Left lung (tissue), 4 donors: ENCODE measurements at regions not wholly inside any gene's neighbourhood (a gene's known extent, or its start where the extent isn't known, plus 50 kb on each side); places are given as distances from the start of the nearest gene placed in this dataset.
A peak's percentile ranks its signal among the peaks of the same experiment; 100 is the strongest.
"Not testable (repeated sequence)": the region's sequence is repeated elsewhere in the genome, so short reads cannot be mapped to it uniquely, and the experiment has no call there.

Experiments
- ATAC-seq: fragments of 200-7000 bp; cut with Tn5 transposase; one replicate; pipeline ENCODE4 v1.9.1; 2020; ENCODE audit warnings: moderate library complexity
- DNase-seq, 4 donors: peaks; one replicate each; pipeline ENCODE4 v3.0.0-alpha.2; 2013 to 2020
- H3K27ac ChIP-seq, 2 donors: fragments of 200-600 bp; sonication (generic) in 1 of 2; one replicate each; pipeline versions ENCODE4 v1.5.0 to v1.8.0; 2020 to 2021
- H3K27me3 ChIP-seq, 2 donors: fragments of 200-600 bp; sonication (generic) in 1 of 2; one replicate each; pipeline versions ENCODE4 v1.5.0 to v1.8.0; 2020 to 2021
- H3K36me3 ChIP-seq, 2 donors: fragments of 200-600 bp; sonication (generic) in 1 of 2; one replicate each; pipeline versions ENCODE4 v1.5.0 to v1.8.0; 2020 to 2021
- H3K4me1 ChIP-seq, 2 donors: fragments of 200-600 bp; one replicate each; pipeline ENCODE4 v1.8.0; 2021
- H3K4me3 ChIP-seq, 2 donors: fragments of 200-600 bp; sonication (generic) in 1 of 2; one replicate each; pipeline versions ENCODE4 v1.5.0 to v1.8.0; 2020 to 2021; ENCODE audit warnings: mild to moderate bottlenecking in 1 of 2
- H3K9me3 ChIP-seq, 2 donors: fragments of 200-600 bp; sonication (generic) in 1 of 2; one replicate each; pipeline versions ENCODE4 v1.5.0 to v1.8.0; 2020 to 2021
- CTCF ChIP-seq, 2 donors: fragments of 200-600 bp; sonication (generic) in 1 of 2; IDR thresholded peaks; one replicate each; pipeline versions ENCODE4 v1.5.0 to v1.8.0; 2021; ENCODE audit warnings: antibody characterized with exemption in 2 of 2
- intact Hi-C, 2 donors: fragments of 100-400 bp; cut with DNase I; formaldehyde crosslinking; loops; one replicate each; pipeline versions ENCODE4 v1.11.2 to v1.14.2; 2022
- donor health status: DM: no; HTN: yes; CAD: no.
- donor health status: DM: no; HTN: no; CAD: no.

GRCh38 chr6:6946206-6947155 lies 161.3 kb upstream of the RREB1 start:
- no peak for TF ChIP-seq CTCF (IDR thresholded peaks at IDR 0.05)
- DNase-seq (peak in 2 of 4 donors; percentile 32 to 59), ATAC-seq (no peak)
- H3K9me3 ChIP-seq = peaks cover 0 to 5% of the 10 kb centered on the region in 2 donors
- no peak overlapping the region for H3K27ac ChIP-seq
- peaks cover 0 to 11% of the 10 kb centered on the region in 2 donors for H3K4me1 ChIP-seq
- intact Hi-C loops = no loop called here
- no peaks in the 10 kb centered on the region for H3K27me3 ChIP-seq
- no peak overlapping the region for H3K4me3 ChIP-seq
- no peaks in the 10 kb centered on the region for H3K36me3 ChIP-seq

GRCh38 chr6:6950373-6951145 lies 157.2 kb upstream of the RREB1 start:
- no peak for TF ChIP-seq CTCF (IDR thresholded peaks at IDR 0.05)
- DNase-seq = no peak

GRCh38 chr6:6951355-6951754 lies 156.4 kb upstream of the RREB1 start:
- H3K9me3 ChIP-seq = peaks cover 0 to 8% of the 10 kb centered on the region in 2 donors
- TF ChIP-seq CTCF (IDR thresholded peaks at IDR 0.05) = no peak
- intact Hi-C loops = no loop called here
- H3K27ac ChIP-seq = no peak overlapping the region
- no peak overlapping the region for H3K4me3 ChIP-seq
- no peaks in the 10 kb centered on the region for H3K36me3 ChIP-seq
- ATAC-seq (no peak), DNase-seq (no peak)
- no peaks in the 10 kb centered on the region for H3K4me1 ChIP-seq
- H3K27me3 ChIP-seq = no peaks in the 10 kb centered on the region

More at GRCh38 chr6:6950373-6951145, 157.2 kb upstream of the RREB1 start:
- no peak overlapping the region for H3K27ac ChIP-seq
- no peaks in the 10 kb centered on the region for H3K27me3 ChIP-seq
- H3K9me3 ChIP-seq = peaks cover 0 to 8% of the 10 kb centered on the region in 2 donors
- no peaks in the 10 kb centered on the region for H3K4me1 ChIP-seq
- ATAC-seq = no peak
- H3K4me3 ChIP-seq = no peak overlapping the region
- H3K36me3 ChIP-seq = no peaks in the 10 kb centered on the region
- intact Hi-C loops = no loop called here

- intact Hi-C loops = no loop called here
- Histone ChIP-seq H3K4me3 (no peak overlapping the region), H3K27me3 (no peaks in the 10 kb centered on the region), H3K36me3 (no peaks in the 10 kb centered on the region), H3K9me3 (peaks cover 0 to 8% of the 10 kb centered on the region in 2 donors), H3K4me1 (no peaks in the 10 kb centered on the region), H3K27ac (no peak overlapping the region)
- TF ChIP-seq CTCF (IDR thresholded peaks at IDR 0.05) = no peak
- no peak for DNase-seq
- no peak for ATAC-seq
These were observed 155.3 kb upstream of the RREB1 start for GRCh38 chr6:6952484-6952883.

GRCh38 chr6:6952927-6953326 lies 154.8 kb upstream of the RREB1 start:
- H3K4me1 ChIP-seq, H3K4me3 ChIP-seq, H3K27ac ChIP-seq, intact Hi-C loops, ATAC-seq, H3K9me3 ChIP-seq, H3K27me3 ChIP-seq, H3K36me3 ChIP-seq, DNase-seq: not testable (repeated sequence)
